ENCODE measurements at regions not wholly inside any gene's neighbourhood (a gene's known extent, or its start where the extent isn't known, plus 50 kb on each side); places are given as distances from the start of the nearest gene placed in this dataset.

GRCh38 chr7:46440186-46440585 lies 519.1 kb upstream of the IGFBP3 start:
- intact Hi-C loops (cut with micrococcal nuclease), result no loop called here
- ATAC-seq (no peak), DNase-seq (no peak)

GRCh38 chr7:46432708-46433107 lies 511.6 kb upstream of the IGFBP3 start:
- intact Hi-C loops (cut with micrococcal nuclease), result no loop called here
- ATAC-seq (no peak), DNase-seq (no peak)

- ATAC-seq (no peak), DNase-seq (no peak)
- intact Hi-C loops (cut with micrococcal nuclease), result no loop called here
These were observed 507.2 kb upstream of the IGFBP3 start for GRCh38 chr7:46428295-46428694.

- DNase-seq, result no peak
- ATAC-seq, result no peak
- intact Hi-C loops (cut with micrococcal nuclease), result no loop called here
These were observed 503.9 kb upstream of the IGFBP3 start for GRCh38 chr7:46424934-46425333.

GRCh38 chr7:46421441-46422230 lies 500.6 kb upstream of the IGFBP3 start:
- intact Hi-C loops (cut with micrococcal nuclease), result no loop called here
- no peak for ATAC-seq
- DNase-seq, result no peak

- intact Hi-C loops (cut with micrococcal nuclease), result no loop called here
- DNase-seq, result no peak
- no peak for ATAC-seq
These were observed 493.9 kb upstream of the IGFBP3 start for GRCh38 chr7:46414946-46415345.

GRCh38 chr7:46411236-46411635 lies 490.2 kb upstream of the IGFBP3 start:
- ATAC-seq (no peak), DNase-seq (no peak)
- intact Hi-C loops (cut with micrococcal nuclease), result no loop called here

- DNase-seq (no peak), ATAC-seq (no peak)
- intact Hi-C loops (cut with micrococcal nuclease), result no loop called here
These were observed 486.1 kb upstream of the IGFBP3 start for GRCh38 chr7:46407125-46407524.

- DNase-seq (no peak), ATAC-seq (no peak)
- intact Hi-C loops (cut with micrococcal nuclease), result no loop called here
These were observed 476.5 kb upstream of the IGFBP3 start for GRCh38 chr7:46397591-46397990.

- intact Hi-C loops (cut with micrococcal nuclease), result no loop called here
- ATAC-seq (no peak), DNase-seq (no peak)
These were observed 475.4 kb upstream of the IGFBP3 start for GRCh38 chr7:46396481-46396880.

GRCh38 chr7:46393142-46393541 lies 472.1 kb upstream of the IGFBP3 start:
- DNase-seq (no peak), ATAC-seq (peak; percentile 84)
- intact Hi-C loops (cut with micrococcal nuclease), result no loop called here

- peak; percentile 52 for ATAC-seq
- intact Hi-C loops (cut with micrococcal nuclease), result no loop called here
- peak; percentile 30 for DNase-seq
These were observed 470.4 kb upstream of the IGFBP3 start for GRCh38 chr7:46391231-46392201.

- intact Hi-C loops (cut with micrococcal nuclease), result no loop called here
- ATAC-seq (no peak), DNase-seq (no peak)
These were observed 469.0 kb upstream of the IGFBP3 start for GRCh38 chr7:46390042-46390441.

GRCh38 chr7:46389146-46389545 lies 468.1 kb upstream of the IGFBP3 start:
- intact Hi-C loops (cut with micrococcal nuclease), result no loop called here
- DNase-seq (no peak), ATAC-seq (no peak)

GRCh38 chr7:46387646-46388045 lies 466.6 kb upstream of the IGFBP3 start:
- DNase-seq (no peak), ATAC-seq (no peak)
- intact Hi-C loops (cut with micrococcal nuclease), result no loop called here

GRCh38 chr7:46386428-46387399 lies 465.6 kb upstream of the IGFBP3 start:
- ATAC-seq (no peak), DNase-seq (no peak)
- intact Hi-C loops (cut with micrococcal nuclease), result no loop called here

GRCh38 chr7:46385662-46386309 lies 464.7 kb upstream of the IGFBP3 start:
- intact Hi-C loops (cut with micrococcal nuclease), result no loop called here
- no peak for DNase-seq
- ATAC-seq, result no peak

- DNase-seq (no peak), ATAC-seq (no peak)
- intact Hi-C loops (cut with micrococcal nuclease), result no loop called here
These were observed 462.5 kb upstream of the IGFBP3 start for GRCh38 chr7:46383605-46384004.

All from left ventricle myocardium superior (tissue), 1 donor.